GM12878 (cell line): ENCODE measurements at regions not wholly inside any gene's neighbourhood (a gene's known extent, or its start where the extent isn't known, plus 50 kb on each side); places are given as distances from the start of the nearest gene placed in this dataset.

Source experiments
- ATAC-seq: fragments of 200-7000 bp; cut with Tn5 transposase; 3 replicates; pipeline ENCODE4 v1.9.1; 2020; ENCODE audit warnings: mild to moderate bottlenecking, moderate library complexity
- BruUV-seq: library from RNA; stranded (reverse); fragments of 400-500 nt; replicated peaks from 2 replicates; lab custom pipeline; 2021; lab: Mats Ljungman, UMichigan
- CTCF ChIA-PET: fragments of 300-600 bp; sonication (Branson Sonifier 250); formaldehyde crosslinking; extraction: SDS; loops from one replicate; lab custom pipeline; 2021; ENCODE audit warnings: inconsistent platforms; lab: Yijun Ruan, JAX
- POLR2A ChIA-PET: fragments of 350-600 bp; formaldehyde crosslinking; extraction: SDS; loops from one replicate; lab custom pipeline; 2021; ENCODE audit warnings: inconsistent platforms; lab: Charles Lee
- RAD21 ChIA-PET: fragments of 300-600 bp; sonication (Branson Sonifier 250); formaldehyde crosslinking; loops from one replicate; lab custom pipeline; 2023; ENCODE audit warnings: antibody characterized with exemption; ENCODE audit not compliant: unreplicated experiment; lab: Charles Lee
- SMC1A ChIA-PET: fragments of 300-600 bp; sonication (Branson Sonifier 250); formaldehyde crosslinking; loops from one replicate; lab custom pipeline; 2023; ENCODE audit not compliant: unreplicated experiment, uncharacterized antibody; lab: Charles Lee
- DNase-seq: peaks from one replicate; pipeline ENCODE4 v3.0.0-alpha.2; 2011; ENCODE audit warnings: low read depth, low spot score
- FAIRE-seq: peaks from 3 replicates; lab custom pipeline; 2011; peaks lifted over from hg19 to GRCh38; lab: Jason Lieb, UNC
- H2AFZ ChIP-seq: 2 replicates; pipeline ENCODE4 v1.6.0; 2011; ENCODE audit warnings: low read depth, low read length, control low read depth; ENCODE audit not compliant: control insufficient read depth
- H3K27ac ChIP-seq: 2 replicates; pipeline ENCODE4 v1.5.1; 2011; ENCODE audit warnings: control low read depth; ENCODE audit not compliant: control insufficient read depth, insufficient read depth
- H3K27me3 ChIP-seq, 2 experiments: replicated peaks in 1 of 2; 2 replicates each; pipeline versions ENCODE4 v1.6.0 to v1.6.1; 2011; ENCODE audit warnings: low read length in 1 of 2; ENCODE audit not compliant: control insufficient read depth in 2 of 2, insufficient read depth in 2 of 2
- H3K36me3 ChIP-seq, 2 experiments: 2 replicates each; pipeline ENCODE4 v1.5.1; 2011; ENCODE audit warnings: low read length in 1 of 2; ENCODE audit not compliant: control insufficient read depth in 2 of 2, insufficient read depth in 2 of 2
- H3K4me1 ChIP-seq: 2 replicates; pipeline ENCODE4 v1.6.1; 2011; ENCODE audit warnings: mild to moderate bottlenecking, low read length, moderate library complexity, mixed read lengths; ENCODE audit not compliant: control insufficient read depth, insufficient read depth
- H3K4me2 ChIP-seq: 2 replicates; pipeline ENCODE4 v1.6.0; 2011; ENCODE audit warnings: control low read depth; ENCODE audit not compliant: control insufficient read depth, insufficient read depth
- H3K4me3 ChIP-seq: fragments of 200-600 bp; sonication (generic); 2 replicates; pipeline ENCODE4 v1.5.1; 2016
- H3K79me2 ChIP-seq: 2 replicates; pipeline ENCODE4 v1.6.0; 2011; ENCODE audit warnings: low read length; ENCODE audit not compliant: control insufficient read depth, insufficient read depth
- H3K9ac ChIP-seq: 2 replicates; pipeline ENCODE4 v1.8.0; 2011; ENCODE audit warnings: low read length, control low read depth, mixed read lengths; ENCODE audit not compliant: control insufficient read depth, insufficient read depth
- H3K9me3 ChIP-seq: replicated peaks from 3 replicates; pipeline ENCODE4 v1.5.1; 2011; ENCODE audit warnings: mild to moderate bottlenecking, low read length; ENCODE audit not compliant: control insufficient read depth, insufficient read depth
- H4K20me1 ChIP-seq: 2 replicates; pipeline ENCODE4 v1.6.0; 2011; ENCODE audit not compliant: control insufficient read depth, insufficient read depth
- CHD2 ChIP-seq: IDR thresholded peaks from 2 replicates; pipeline ENCODE4 v1.6.1; 2011; ENCODE audit warnings: low read depth, low read length, improper control_type of control experiment, borderline replicate concordance
- ESRRA ChIP-seq: IDR thresholded peaks from 2 replicates; pipeline ENCODE4 v1.6.1; 2012; ENCODE audit warnings: mild to moderate bottlenecking, low read length, improper control_type of control experiment
- FOS ChIP-seq: IDR thresholded peaks from 3 replicates; pipeline ENCODE4 v1.6.1; 2011; ENCODE audit warnings: borderline replicate concordance; ENCODE audit not compliant: insufficient read length; ENCODE audit errors: extremely low read depth
- MXI1 ChIP-seq: fragments of 150-350 bp; IDR thresholded peaks from 2 replicates; pipeline ENCODE4 v1.6.1; 2011; ENCODE audit warnings: low read depth, mild to moderate bottlenecking, inconsistent platforms, low read length, improper control_type of control experiment
- NFIC ChIP-seq: IDR thresholded peaks from 2 replicates; pipeline ENCODE4 v1.6.1; 2012; ENCODE audit warnings: low read depth, mild to moderate bottlenecking, inconsistent platforms, low read length, moderate library complexity
- NFYA ChIP-seq: IDR thresholded peaks from 2 replicates; pipeline ENCODE4 v1.6.1; 2011; ENCODE audit warnings: low read depth, mild to moderate bottlenecking, low read length, improper control_type of control experiment, borderline replicate concordance
- RB1 ChIP-seq: fragments of 450-650 bp; formaldehyde crosslinking; IDR thresholded peaks from 2 replicates; pipeline ENCODE4 v1.6.1; 2017; ENCODE audit warnings: mild to moderate bottlenecking, borderline replicate concordance
- SMARCA5 ChIP-seq: fragments of 450-650 bp; IDR thresholded peaks from 2 replicates; pipeline ENCODE4 v1.6.1; 2017; ENCODE audit warnings: mild to moderate bottlenecking
- SMC3 ChIP-seq: IDR thresholded peaks from 2 replicates; pipeline ENCODE4 v1.6.1; 2011; ENCODE audit warnings: low read length, improper control_type of control experiment, borderline replicate concordance
- STAT3 ChIP-seq: IDR thresholded peaks from 2 replicates; pipeline ENCODE4 v1.6.1; 2011; ENCODE audit warnings: low read depth, low read length, improper control_type of control experiment
- TBL1XR1 ChIP-seq: IDR thresholded peaks from 2 replicates; pipeline ENCODE4 v1.6.1; 2012; ENCODE audit warnings: low read depth, low read length, improper control_type of control experiment
- YY1 ChIP-seq: IDR thresholded peaks from 2 replicates; pipeline ENCODE4 v1.6.1; 2011; ENCODE audit warnings: low read depth, mild to moderate bottlenecking, low read length
- ZZZ3 ChIP-seq: IDR thresholded peaks from 2 replicates; pipeline ENCODE4 v1.6.1; 2011; ENCODE audit warnings: low read depth; ENCODE audit not compliant: control insufficient read depth, insufficient read length
- WGBS: methylation state at CpG from one replicate; pipeline ENCODE4 v1.1.6; 2016; ENCODE audit warnings: low lambda C conversion rate; ENCODE audit not compliant: insufficient replicate concordance, insufficient coverage; ENCODE audit errors: missing lambda C conversion rate; 5-methylcytosine and 5-hydroxymethylcytosine counted together
- in situ Hi-C: fragments of 300-500 bp; cut with MboI; formaldehyde crosslinking; loops from 9 replicates; pipeline ENCODE4 v1.14.3; 2018; ENCODE audit warnings: mixed read lengths
- intact Hi-C: fragments of 100-400 bp; cut with micrococcal nuclease; formaldehyde crosslinking; loops from one replicate; pipeline ENCODE4 v1.14.2; 2022; ENCODE audit not compliant: unreplicated experiment
- TF ChIP-seq, protein P1 (sequence below): IDR thresholded peaks from 2 replicates; pipeline ENCODE4 v1.6.1; 2011; ENCODE audit warnings: borderline replicate concordance, low read depth, mild to moderate bottlenecking, moderate library complexity, low read length; ENCODE audit not compliant: insufficient read depth, poor library complexity, severe bottlenecking
- TF ChIP-seq, protein P2 (sequence below): fragments of 450-650 bp; formaldehyde crosslinking; IDR thresholded peaks from 2 replicates; pipeline ENCODE4 v1.5.0; 2022; ENCODE audit warnings: mild to moderate bottlenecking, missing genetic modification characterization

DNA sequence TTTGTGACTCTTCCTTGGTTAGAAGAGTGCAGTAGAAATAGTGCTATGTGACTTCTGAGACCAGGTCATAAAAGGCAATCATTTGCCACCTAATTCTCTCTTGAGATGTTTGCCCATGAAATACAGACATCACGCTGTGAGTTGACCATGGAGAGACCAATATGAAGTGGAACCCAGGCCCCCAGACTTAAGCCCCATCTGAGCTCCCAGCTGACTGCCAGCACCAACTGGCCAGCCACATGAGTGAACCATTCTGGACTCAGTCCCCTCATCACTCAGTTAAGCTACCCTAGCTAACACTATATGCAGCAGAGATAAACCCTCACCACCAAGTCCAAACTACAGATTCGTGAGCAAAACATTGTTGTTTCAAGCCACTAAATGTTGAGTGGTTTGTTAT is 60.7 kb upstream of the NIPBL start:
- no peak for ATAC-seq
- intact Hi-C loops, result no loop called here
- DNase-seq, result no peak
- no peak overlapping the region for H3K9ac ChIP-seq
- H3K27me3 ChIP-seq, result no peaks in the 10 kb centered on the region
- no peaks in the 10 kb centered on the region for H3K9me3 ChIP-seq
- FAIRE-seq, result no peak
- WGBS, result 21% methylated on average over 2 of the region's 2 CpGs
- no peak overlapping the region for H3K27ac ChIP-seq
- no peak overlapping the region for H3K4me2 ChIP-seq
- ChIA-PET RAD21 (no interaction called here), CTCF (interaction anchor here (0.9 kb wide), 1 partner anchor 113 kb away, joined by 3 read pairs; no protein-coding TSS in a partner anchor), SMC1A (no interaction called here), POLR2A (no interaction called here)
- H2AFZ ChIP-seq, result no peak overlapping the region
- in situ Hi-C loops, result no loop called here
- TF ChIP-seq YY1 (no peak), CHD2 (no peak), FOS (no peak)
- TF ChIP-seq, protein P1, sequence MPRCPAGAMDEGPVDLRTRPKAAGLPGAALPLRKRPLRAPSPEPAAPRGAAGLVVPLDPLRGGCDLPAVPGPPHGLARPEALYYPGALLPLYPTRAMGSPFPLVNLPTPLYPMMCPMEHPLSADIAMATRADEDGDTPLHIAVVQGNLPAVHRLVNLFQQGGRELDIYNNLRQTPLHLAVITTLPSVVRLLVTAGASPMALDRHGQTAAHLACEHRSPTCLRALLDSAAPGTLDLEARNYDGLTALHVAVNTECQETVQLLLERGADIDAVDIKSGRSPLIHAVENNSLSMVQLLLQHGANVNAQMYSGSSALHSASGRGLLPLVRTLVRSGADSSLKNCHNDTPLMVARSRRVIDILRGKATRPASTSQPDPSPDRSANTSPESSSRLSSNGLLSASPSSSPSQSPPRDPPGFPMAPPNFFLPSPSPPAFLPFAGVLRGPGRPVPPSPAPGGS, result no peak
- H4K20me1 ChIP-seq, result no peaks in the 10 kb centered on the region
- H3K79me2 ChIP-seq, result no peaks in the 10 kb centered on the region
- H3K36me3 ChIP-seq, result no peaks in the 10 kb centered on the region
- no peaks in the 10 kb centered on the region for H3K4me1 ChIP-seq
- BruUV-seq, result no TSS peak
- no peak overlapping the region for H3K4me3 ChIP-seq

DNA sequence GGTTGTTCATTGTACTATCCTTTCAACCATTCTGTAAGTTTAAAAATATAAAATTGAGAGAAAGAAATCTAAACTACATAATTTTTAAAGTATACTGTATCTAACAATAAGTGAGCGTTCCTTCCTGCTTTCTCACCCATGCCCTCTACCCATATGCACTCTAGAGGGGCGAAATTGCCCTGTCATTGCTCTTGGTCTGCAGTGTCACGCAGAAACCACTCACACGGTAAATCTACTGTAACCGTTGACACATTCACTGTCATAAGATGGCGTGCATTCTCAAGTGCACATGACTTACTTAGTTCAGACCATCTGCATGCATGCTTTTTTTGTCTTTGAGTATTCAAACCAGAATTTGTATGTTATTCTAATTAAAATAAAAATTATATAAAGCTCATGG is 55.7 kb upstream of the NIPBL start:
- no peak overlapping the region for H3K9ac ChIP-seq
- POLR2A ChIA-PET, result no interaction called here
- no peaks in the 10 kb centered on the region for H4K20me1 ChIP-seq
- H3K27me3 ChIP-seq, result no peaks in the 10 kb centered on the region
- no peaks in the 10 kb centered on the region for H3K9me3 ChIP-seq
- 40% methylated on average over 6 of the region's 6 CpGs for WGBS
- RAD21 ChIA-PET, result no interaction called here
- H2AFZ ChIP-seq, result no peak overlapping the region
- no peak for DNase-seq
- in situ Hi-C loops, result no loop called here
- intact Hi-C loops, result no loop called here
- BruUV-seq, result no TSS peak
- SMC1A ChIA-PET, result no interaction called here
- no peaks in the 10 kb centered on the region for H3K79me2 ChIP-seq
- no peaks in the 10 kb centered on the region for H3K36me3 ChIP-seq
- H3K4me3 ChIP-seq, result no peak overlapping the region
- no peak for ATAC-seq
- CTCF ChIA-PET, result no interaction called here
- no peak overlapping the region for H3K4me2 ChIP-seq
- no peak overlapping the region for H3K27ac ChIP-seq
- FAIRE-seq, result no peak
- H3K4me1 ChIP-seq, result no peaks in the 10 kb centered on the region
- TF ChIP-seq NFYA, result no peak
- no peak for TF ChIP-seq TBL1XR1
- no peak for TF ChIP-seq ZZZ3
- no peak for TF ChIP-seq MXI1
- no peak for TF ChIP-seq STAT3
- TF ChIP-seq SMARCA5, result no peak
- TF ChIP-seq RB1, result no peak
- no peak for TF ChIP-seq SMC3
- no peak for TF ChIP-seq ESRRA
- TF ChIP-seq, protein P2, sequence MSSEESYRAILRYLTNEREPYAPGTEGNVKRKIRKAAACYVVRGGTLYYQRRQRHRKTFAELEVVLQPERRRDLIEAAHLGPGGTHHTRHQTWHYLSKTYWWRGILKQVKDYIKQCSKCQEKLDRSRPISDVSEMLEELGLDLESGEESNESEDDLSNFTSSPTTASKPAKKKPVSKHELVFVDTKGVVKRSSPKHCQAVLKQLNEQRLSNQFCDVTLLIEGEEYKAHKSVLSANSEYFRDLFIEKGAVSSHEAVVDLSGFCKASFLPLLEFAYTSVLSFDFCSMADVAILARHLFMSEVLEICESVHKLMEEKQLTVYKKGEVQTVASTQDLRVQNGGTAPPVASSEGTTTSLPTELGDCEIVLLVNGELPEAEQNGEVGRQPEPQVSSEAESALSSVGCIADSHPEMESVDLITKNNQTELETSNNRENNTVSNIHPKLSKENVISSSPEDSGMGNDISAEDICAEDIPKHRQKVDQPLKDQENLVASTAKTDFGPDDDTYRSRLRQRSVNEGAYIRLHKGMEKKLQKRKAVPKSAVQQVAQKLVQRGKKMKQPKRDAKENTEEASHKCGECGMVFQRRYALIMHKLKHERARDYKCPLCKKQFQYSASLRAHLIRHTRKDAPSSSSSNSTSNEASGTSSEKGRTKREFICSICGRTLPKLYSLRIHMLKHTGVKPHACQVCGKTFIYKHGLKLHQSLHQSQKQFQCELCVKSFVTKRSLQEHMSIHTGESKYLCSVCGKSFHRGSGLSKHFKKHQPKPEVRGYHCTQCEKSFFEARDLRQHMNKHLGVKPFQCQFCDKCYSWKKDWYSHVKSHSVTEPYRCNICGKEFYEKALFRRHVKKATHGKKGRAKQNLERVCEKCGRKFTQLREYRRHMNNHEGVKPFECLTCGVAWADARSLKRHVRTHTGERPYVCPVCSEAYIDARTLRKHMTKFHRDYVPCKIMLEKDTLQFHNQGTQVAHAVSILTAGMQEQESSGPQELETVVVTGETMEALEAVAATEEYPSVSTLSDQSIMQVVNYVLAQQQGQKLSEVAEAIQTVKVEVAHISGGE (CRISPR knock-in tag), result no peak
- no peak for TF ChIP-seq NFIC
